Esophagus squamous epithelium (tissue), 5 donors: ENCODE measurements at regions not wholly inside any gene's neighbourhood (a gene's known extent, or its start where the extent isn't known, plus 50 kb on each side); places are given as distances from the start of the nearest gene placed in this dataset.

Source experiments
- DNase-seq: peaks from one replicate; lab custom pipeline; 2025; lab: John Stamatoyannopoulos, UW
- H3K27ac ChIP-seq, 4 donors: fragments of 200-600 bp; sonication (generic); one replicate each; pipeline ENCODE4 v1.5.1; 2016 to 2019; ENCODE audit warnings: mild to moderate bottlenecking in 1 of 4
- H3K27me3 ChIP-seq, 4 donors: fragments of 200-600 bp; sonication (generic); 1 replicate in 3 of 4; 2 replicates in 1 of 4; pipeline versions ENCODE4 v1.5.1 to v1.6.0; 2017 to 2021; ENCODE audit warnings: antibody characterized with exemption in 1 of 4
- H3K36me3 ChIP-seq, 3 donors: fragments of 200-600 bp; sonication (generic); one replicate each; pipeline ENCODE4 v1.5.1; 2016 to 2019
- H3K4me1 ChIP-seq, 3 donors: fragments of 200-600 bp; sonication (generic); one replicate each; pipeline ENCODE4 v1.5.1; 2017 to 2019
- H3K4me3 ChIP-seq, 4 donors: fragments of 200-600 bp; sonication (generic); 1 replicate in 3 of 4; 2 replicates in 1 of 4; pipeline ENCODE4 v1.5.1; 2016 to 2019; ENCODE audit warnings: mild to moderate bottlenecking in 2 of 4, moderate library complexity in 1 of 4
- H3K9me3 ChIP-seq, 3 donors: fragments of 200-600 bp; sonication (generic); one replicate each; pipeline ENCODE4 v1.5.1; 2016 to 2019
- POLR2A ChIP-seq, 4 donors: fragments of 450-650 bp; IDR thresholded peaks; one replicate each; pipeline ENCODE4 v1.6.1; 2017; ENCODE audit warnings: antibody characterized with exemption in 4 of 4, mild to moderate bottlenecking in 4 of 4, moderate library complexity in 3 of 4
- WGBS, 2 donors: methylation state at CpG; one replicate each; pipeline ENCODE4 v1.1.5; 2018; 5-methylcytosine and 5-hydroxymethylcytosine counted together
- intact Hi-C: fragments of 100-400 bp; cut with DNase I; formaldehyde crosslinking; loops from one replicate; pipeline ENCODE4 v1.15.0; 2022
- TF ChIP-seq, protein P1 (sequence below), 6 experiments: fragments of 450-650 bp in 4 of 6; fragments of 200-600 bp in 2 of 6; sonication (generic) in 2 of 6; IDR thresholded peaks; one replicate each; pipeline ENCODE4 v1.5.1; 2016 to 2019; ENCODE audit warnings: antibody characterized with exemption in 6 of 6, mild to moderate bottlenecking in 4 of 6, moderate library complexity in 4 of 6
- donor health status: DM: yes; HTN: yes; CAD: no.

DNA sequence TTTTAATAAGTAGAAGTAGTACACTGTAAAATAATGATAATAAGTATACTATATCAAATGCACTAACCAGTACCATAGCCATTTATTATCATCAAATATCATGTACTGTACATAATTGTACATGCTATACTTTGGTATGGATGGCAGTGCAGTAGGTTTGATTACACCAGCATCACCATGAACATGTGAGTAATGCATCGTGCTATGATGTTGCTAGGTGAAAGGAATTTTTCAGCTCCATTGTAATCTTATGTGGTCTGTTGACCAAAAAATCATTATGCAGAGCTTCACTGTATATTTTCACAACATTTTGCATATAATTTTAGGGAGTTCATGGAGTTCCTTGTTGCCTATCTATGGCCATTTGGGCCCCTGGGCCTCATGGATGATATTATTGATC, 72.2 kb upstream of the HMHB1 start:
- 95 to 100% methylated on average over 1 of the region's 1 CpG for WGBS, 2 donors
- TF ChIP-seq, protein P1, sequence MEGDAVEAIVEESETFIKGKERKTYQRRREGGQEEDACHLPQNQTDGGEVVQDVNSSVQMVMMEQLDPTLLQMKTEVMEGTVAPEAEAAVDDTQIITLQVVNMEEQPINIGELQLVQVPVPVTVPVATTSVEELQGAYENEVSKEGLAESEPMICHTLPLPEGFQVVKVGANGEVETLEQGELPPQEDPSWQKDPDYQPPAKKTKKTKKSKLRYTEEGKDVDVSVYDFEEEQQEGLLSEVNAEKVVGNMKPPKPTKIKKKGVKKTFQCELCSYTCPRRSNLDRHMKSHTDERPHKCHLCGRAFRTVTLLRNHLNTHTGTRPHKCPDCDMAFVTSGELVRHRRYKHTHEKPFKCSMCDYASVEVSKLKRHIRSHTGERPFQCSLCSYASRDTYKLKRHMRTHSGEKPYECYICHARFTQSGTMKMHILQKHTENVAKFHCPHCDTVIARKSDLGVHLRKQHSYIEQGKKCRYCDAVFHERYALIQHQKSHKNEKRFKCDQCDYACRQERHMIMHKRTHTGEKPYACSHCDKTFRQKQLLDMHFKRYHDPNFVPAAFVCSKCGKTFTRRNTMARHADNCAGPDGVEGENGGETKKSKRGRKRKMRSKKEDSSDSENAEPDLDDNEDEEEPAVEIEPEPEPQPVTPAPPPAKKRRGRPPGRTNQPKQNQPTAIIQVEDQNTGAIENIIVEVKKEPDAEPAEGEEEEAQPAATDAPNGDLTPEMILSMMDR (IDR thresholded peaks at IDR 0.05) = no peak
- no peak for TF ChIP-seq POLR2A (IDR thresholded peaks at IDR 0.05)
- Histone ChIP-seq H3K36me3 (no peaks in the 10 kb centered on the region), H3K27ac (no peak overlapping the region), H3K27me3 (no peaks in the 10 kb centered on the region), H3K4me1 (no peaks in the 10 kb centered on the region), H3K4me3 (no peak overlapping the region), H3K9me3 (no peaks in the 10 kb centered on the region)
- no peak for DNase-seq
- intact Hi-C loops = no loop called here

DNA sequence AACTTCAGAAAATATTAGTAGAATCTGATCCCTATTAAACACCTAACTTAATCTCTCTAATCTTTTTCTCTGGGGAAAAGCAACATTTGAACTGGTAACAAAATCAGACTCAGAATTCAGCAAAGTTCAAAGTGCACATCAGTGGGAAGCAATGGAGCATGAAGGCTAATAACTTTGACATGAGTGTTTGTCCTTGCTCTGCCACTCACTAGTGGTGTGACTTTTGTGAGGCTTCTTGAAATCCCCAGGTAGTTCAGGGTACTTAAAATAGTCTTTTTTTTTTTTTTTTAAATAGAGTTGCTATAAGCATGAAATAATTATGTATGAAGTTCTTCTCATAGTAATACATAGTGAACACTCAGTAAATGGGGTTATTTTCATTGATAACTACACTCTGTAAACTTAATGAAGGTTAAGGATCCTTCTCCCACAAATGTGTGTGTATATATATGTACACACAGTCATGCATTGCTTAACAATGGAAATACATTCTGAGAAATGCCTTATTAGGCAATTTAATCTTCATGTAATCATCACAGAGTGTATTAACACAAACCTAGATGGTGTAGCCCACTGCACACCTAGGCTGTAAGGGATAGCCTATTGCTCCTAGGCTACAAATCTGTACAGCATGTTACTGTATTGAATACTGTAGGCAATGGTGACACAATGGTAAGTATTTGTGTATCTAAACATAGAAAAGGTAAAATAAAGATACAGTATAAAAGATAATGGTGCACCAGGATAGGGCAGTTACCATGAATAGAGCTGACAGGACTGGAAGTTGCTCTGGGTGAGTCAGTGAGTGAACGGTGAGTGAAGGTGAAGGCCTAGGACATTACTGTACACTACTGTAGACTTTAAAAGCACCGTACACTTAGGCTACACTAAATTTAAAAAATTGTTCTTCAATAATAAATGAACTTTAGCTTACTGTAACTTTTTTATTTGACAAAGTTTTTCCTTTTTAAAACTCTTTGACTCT, 73.3 kb upstream of the HMHB1 start:
- 84 to 96% methylated on average over 2 of the region's 2 CpGs for WGBS, 2 donors
- no peaks in the 10 kb centered on the region for H3K9me3 ChIP-seq
- TF ChIP-seq POLR2A (IDR thresholded peaks at IDR 0.05) = no peak
- TF ChIP-seq, protein P1 (IDR thresholded peaks at IDR 0.05) = no peak
- no peak overlapping the region for H3K27ac ChIP-seq
- H3K4me3 ChIP-seq = no peak overlapping the region
- H3K4me1 ChIP-seq = no peaks in the 10 kb centered on the region
- DNase-seq = no peak
- intact Hi-C loops = no loop called here
- H3K27me3 ChIP-seq = no peaks in the 10 kb centered on the region
- no peaks in the 10 kb centered on the region for H3K36me3 ChIP-seq

DNA sequence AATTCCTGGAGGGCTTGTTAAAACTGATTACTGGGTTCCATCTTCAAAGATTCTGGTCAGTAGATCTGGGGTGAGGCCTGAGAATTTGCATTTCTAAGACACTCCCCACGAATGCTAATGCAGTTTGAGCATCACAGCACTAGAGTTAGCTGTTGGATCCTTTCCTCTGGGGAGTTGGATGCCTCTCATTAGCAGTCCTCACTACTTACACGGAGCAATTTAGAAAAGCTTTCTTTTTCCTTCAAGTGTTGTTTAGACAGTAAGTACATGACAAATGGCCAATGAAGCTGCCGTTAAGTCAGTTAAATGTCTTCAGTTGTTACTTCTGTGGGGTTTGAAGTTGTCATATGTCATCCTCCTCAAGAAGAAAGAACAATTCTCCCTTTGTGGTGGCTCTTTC, 74.9 kb upstream of the HMHB1 start:
- H3K36me3 ChIP-seq = no peaks in the 10 kb centered on the region
- no peaks in the 10 kb centered on the region for H3K27me3 ChIP-seq
- no peak overlapping the region for H3K27ac ChIP-seq
- DNase-seq = no peak
- H3K4me3 ChIP-seq = no peak overlapping the region
- intact Hi-C loops = no loop called here
- H3K9me3 ChIP-seq = no peaks in the 10 kb centered on the region
- TF ChIP-seq, protein P1 (IDR thresholded peaks at IDR 0.05) = no peak
- TF ChIP-seq POLR2A (IDR thresholded peaks at IDR 0.05) = no peak
- 39 to 55% methylated on average over 3 of the region's 3 CpGs for WGBS, 2 donors
- no peaks in the 10 kb centered on the region for H3K4me1 ChIP-seq

DNA sequence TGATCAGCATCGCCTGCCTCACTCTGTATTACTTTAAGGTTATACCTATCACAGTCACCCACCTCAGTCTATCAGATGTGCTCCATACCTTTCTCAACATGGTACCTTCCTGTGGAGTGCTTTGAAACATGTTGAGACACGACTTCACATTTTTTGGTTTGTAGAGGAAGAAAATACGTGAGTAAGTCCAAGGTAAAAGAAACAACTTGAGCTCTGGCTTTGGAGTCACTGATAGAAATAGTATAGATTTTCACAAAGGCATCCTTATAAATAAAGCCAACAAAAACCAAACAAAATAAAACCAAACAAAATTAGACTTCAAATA, 77.5 kb upstream of the HMHB1 start:
- Histone ChIP-seq H3K9me3 (no peaks in the 10 kb centered on the region), H3K36me3 (no peaks in the 10 kb centered on the region), H3K27me3 (no peaks in the 10 kb centered on the region), H3K4me1 (no peaks in the 10 kb centered on the region), H3K27ac (no peak overlapping the region), H3K4me3 (no peak overlapping the region)
- DNase-seq = no peak
- WGBS, 2 donors = 62 to 84% methylated on average over 3 of the region's 3 CpGs
- TF ChIP-seq POLR2A (IDR thresholded peaks at IDR 0.05) = no peak
- TF ChIP-seq, protein P1 (IDR thresholded peaks at IDR 0.05) = no peak
- intact Hi-C loops = no loop called here

DNA sequence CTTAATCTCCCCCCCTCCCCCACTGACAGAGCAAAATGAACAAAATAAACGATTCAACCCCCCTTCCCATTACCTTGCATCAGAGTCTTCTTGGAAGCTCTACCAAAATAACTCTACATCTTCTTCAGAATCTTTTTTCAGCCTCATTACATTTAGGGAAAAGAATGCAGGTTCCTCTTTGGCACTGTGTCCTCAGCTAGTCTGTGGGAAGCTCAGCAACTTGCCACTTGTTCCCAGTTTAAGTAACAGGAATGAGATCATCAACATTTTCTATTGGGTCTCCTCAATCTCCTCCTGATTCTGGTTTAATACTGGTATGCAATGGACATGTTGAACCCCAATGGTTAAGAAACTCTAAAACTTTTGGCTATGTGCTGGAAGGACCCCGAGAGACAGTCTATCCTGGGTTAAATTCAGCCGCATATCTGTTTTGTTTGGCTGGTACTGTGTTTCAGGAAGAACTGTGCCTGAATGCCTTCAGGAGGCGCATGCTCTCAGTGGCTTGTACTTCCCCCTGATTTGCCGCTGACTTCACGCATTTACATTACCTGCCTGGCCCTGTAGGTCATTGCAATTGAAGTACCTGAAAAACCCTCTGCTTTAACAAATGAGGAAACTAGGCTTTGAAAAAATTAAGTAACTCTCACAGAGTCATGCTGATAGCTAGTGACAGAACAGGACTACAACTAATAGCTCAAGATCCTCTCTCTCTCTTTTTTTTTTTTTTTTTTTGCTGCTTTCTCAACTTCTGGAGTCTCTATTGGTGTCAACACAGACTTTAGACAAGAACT, 78.1 kb upstream of the HMHB1 start:
- Histone ChIP-seq H3K27me3 (no peaks in the 10 kb centered on the region), H3K27ac (no peak overlapping the region), H3K36me3 (no peaks in the 10 kb centered on the region), H3K4me1 (no peaks in the 10 kb centered on the region), H3K9me3 (no peaks in the 10 kb centered on the region), H3K4me3 (no peak overlapping the region)
- no peak for TF ChIP-seq POLR2A (IDR thresholded peaks at IDR 0.05)
- TF ChIP-seq, protein P1 (IDR thresholded peaks at IDR 0.05) = no peak
- intact Hi-C loops = no loop called here
- WGBS, 2 donors = 92 to 94% methylated on average over 6 of the region's 6 CpGs
- no peak for DNase-seq
